ENCODE measurements at regions not wholly inside any gene's neighbourhood (a gene's known extent, or its start where the extent isn't known, plus 50 kb on each side); places are given as distances from the start of the nearest gene placed in this dataset.
"Not testable (repeated sequence)": the region's sequence is repeated elsewhere in the genome, so short reads cannot be mapped to it uniquely, and the experiment has no call there.

DNA sequence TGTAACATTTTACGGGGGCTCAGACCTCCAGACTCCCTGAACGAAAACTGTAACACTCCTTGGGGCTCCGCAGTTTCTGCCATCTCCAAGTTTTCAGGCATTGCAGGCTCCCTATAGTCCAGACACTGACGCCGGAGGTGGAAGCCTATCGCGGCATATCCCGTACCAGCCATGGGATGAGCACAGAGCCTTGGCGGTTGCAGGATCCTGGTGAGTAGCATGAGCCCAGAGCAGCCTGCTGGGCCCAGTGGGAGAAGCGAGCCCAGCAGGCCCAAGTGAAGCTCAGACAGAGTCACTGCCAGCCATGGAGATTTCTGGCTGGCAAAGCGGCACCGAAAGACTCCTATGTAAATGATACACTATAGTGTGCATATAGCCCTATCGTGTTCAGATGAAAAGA is 446.8 kb downstream of the COL11A1 start:
- no peak for DNase-seq (ENCODE audit: low spot score)

DNA sequence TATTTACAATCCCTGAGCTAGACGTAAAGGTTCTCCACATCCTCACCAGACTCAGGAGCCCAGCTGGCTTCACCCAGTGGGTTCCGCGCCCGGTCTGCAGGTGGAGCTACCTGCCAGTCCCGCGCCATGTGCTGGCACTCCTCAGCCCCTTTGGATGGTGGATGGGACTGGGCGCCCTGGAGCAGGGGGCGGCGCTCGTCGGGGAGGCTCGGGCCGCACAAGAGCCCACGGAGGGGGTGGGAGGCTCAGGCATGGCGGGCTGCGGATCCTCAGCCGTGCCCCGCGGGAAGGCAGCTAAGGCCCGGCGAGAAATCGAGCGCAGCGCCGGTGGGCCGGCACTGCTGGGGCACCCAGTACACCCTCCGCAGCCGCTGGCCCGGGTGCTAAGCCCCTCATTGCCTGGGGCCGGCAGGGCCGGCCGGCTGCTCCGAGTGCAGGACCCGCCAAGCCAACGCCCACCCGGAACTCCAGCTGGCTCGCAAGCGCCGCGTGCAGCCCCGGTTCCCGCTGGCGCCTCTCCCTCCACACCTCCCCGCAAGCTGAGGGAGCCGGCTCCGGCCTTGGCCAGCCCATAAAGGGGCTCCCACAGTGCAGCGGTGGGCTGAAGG is 448.3 kb downstream of the COL11A1 start:
- DNase-seq (ENCODE audit: low spot score): not testable (repeated sequence)

DNA sequence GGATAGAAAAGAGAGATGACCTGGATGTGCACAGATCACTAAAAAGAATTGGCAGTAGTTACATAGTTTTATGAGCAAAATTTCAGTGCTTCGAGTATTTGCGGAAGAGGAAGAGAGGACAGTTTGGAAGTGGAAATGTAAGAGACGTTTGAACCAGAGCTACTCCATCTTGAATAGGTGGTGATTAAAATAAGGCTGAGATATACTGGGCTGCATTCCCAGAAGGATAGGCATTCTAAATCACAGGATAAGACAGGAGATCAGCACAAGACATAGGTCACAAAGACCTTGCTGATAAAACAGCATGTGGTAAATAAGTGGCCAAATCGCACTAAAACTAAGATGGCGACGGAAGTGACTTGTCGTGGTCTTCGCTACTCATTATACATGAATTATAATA is 453.3 kb downstream of the COL11A1 start:
- no peak for DNase-seq (ENCODE audit: low spot score)

DNA sequence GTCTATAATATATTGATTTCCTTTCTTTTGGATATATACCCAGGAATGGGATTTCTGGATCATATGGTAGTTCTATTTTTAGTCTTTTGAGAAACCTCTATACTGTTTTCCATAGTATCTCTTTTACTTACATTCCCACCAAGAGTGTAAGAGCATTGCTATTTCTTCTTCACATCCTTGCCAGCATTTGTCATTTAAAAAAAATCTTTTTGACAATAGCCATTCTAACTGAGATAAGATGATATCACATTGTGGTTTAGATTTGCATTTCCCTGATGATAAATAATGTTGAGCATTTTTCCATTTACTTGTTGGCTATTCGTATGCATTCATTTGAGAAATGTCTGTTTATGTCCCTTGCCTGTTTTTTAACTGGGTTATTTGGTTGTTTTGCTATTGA is 467.4 kb downstream of the COL11A1 start:
- no peak for DNase-seq (ENCODE audit: low spot score)

DNA sequence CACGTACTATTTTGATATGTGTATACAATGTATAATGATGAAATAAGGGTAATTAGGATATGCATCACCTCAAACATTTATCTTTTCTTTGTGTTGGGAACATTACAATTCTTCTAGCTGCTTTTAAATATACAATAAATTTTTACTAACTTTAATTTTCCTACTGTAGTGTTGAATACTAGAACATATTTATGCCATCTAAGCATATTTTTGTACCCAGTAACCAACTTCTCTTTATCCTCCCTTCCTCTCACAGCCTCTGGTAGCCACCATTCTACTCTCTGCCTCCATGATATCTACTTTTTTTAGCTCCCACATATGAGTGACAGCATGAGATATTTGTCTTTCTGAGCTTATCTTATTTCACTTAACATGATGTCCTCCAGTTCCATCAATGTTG is 468.0 kb downstream of the COL11A1 start:
- no peak for DNase-seq (ENCODE audit: low spot score)

DNA sequence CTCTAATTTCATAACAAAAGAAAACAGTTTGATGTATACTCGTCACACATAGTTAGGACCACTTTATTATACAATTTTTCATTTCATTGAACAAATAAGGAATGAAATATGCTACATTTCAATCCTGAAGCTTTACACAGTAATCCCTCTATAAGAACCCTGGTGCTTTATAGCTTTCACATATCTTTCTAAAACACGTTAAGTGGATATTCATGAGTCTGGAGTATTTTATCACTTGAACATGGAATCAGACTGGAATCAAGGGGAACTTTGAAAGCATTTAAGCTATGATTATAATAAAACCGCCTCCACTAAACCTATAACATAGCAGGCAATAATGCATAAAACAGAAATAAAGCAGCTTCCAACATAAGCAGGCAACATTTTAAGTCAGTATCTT is 476.6 kb downstream of the COL11A1 start:
- DNase-seq (ENCODE audit: low spot score): no peak

DNA sequence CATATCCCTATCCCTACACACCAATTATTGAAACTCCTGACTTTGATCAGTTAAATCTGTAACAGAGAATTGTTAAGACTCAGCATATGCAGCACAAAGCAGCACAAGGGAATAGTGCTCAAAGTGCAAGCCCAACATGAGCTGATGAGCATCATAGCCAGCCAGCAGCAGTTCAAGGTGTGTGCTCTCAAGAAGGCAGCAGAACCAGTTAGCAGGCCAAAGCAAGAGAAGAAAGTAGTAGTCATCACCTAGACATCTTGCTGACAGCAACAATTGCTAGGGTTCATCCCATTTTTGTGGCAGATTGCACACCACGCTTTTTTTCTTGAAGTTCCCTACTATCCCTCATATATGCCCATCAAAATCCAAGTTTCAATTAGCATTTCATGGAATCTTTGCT is 478.3 kb downstream of the COL11A1 start:
- DNase-seq (ENCODE audit: low spot score): no peak

DNA sequence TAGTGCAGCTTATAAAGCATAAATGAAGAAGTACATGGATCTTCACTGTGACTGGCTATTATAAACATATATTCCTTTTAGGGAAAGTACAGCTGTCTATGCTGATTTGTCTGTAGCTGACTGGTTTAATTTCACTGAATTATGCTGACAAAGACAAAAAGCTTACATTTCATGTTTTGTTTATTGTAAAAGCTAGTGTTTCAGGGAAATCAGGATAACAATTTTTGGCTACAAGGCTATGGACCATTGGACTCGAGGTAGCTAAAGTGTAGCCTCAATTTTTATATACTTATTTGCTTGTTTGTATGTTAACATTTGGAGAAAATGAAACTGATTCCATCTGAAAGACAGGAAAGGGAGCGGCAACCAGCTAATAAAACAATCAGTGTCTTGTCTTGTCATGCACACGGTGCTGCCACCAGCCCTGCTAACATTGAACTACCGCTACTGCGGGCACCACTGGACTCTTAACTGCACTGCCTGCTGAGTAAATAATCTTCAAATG is 480.2 kb downstream of the COL11A1 start:
- no peak for DNase-seq (ENCODE audit: low spot score)

DNA sequence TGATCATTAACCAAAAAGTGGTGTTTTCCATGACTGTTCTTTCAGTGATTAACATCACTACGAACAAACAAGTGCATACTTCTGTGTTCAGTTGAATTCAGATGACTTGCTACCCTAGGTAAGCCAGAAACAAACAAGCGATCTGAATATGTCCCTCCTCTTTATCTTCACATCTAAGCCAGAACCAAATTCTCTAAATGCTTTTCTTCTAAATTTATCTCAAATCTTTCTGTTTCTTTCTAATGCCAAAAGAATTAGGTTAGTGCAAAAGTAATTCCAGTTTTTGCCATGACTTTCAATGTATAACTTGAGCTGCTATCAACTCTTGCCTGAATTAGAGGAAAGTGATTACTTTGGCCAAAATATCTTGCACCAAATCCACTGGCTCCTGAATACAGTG is 481.2 kb downstream of the COL11A1 start:
- DNase-seq (ENCODE audit: low spot score): no peak

DNA sequence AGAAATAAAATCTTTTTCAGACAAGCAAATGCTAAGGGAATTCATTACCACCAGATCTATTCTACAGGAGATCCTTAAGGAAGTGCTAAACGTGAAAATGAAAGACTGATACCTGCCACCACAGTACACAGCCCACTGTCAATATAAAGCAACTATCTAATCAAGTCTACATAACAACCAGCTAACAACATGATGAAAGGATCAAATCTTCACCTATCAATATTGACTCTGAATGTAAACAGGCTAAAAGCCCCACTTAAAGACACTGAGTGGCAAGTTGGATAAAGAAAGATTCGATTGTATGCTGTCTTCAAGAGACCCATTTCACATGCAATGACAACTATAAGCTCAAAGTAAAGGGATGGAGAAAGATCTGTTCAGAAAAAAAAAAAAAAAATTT is 492.4 kb downstream of the COL11A1 start:
- no peak for DNase-seq (ENCODE audit: low spot score)

DNA sequence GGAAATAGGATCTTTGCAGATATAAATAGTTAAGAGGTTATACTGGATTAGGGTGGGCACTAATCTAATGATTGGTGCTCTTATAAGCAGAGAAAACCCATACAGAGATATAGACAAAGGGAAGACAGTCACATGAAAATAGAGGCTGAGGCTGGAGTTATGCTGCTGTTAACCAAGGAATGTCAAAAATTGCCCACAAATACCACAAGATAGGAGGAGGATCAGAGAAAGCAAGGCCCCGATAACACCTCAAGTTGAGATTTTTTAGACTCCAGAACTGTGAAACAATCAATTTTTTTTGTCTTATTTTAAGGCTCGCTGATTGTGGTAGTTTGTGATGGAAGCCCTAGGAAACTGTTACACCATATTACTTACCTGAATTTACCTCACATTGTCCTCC is 513.2 kb downstream of the COL11A1 start:
- no peak for DNase-seq (ENCODE audit: low spot score)

DNA sequence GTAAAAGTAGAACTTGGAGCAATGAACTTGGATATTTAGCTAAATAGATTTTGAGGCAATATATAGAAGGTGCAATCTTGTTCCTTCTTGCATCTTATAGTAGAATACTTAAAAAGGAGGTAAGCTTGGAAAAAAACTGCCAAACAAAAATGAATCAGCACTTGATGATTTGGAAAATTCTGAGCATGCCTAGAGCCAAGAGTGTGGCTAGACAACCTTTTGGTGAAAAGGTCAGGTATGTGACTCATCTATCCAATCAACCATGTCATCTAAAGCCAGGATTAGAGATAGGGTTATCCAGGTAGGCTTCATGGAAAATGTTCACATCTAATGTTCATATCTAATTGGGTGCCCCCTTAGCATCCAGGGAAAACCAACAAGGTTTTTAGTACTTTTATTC is 515.0 kb downstream of the COL11A1 start:
- no peak for DNase-seq (ENCODE audit: low spot score)

DNA sequence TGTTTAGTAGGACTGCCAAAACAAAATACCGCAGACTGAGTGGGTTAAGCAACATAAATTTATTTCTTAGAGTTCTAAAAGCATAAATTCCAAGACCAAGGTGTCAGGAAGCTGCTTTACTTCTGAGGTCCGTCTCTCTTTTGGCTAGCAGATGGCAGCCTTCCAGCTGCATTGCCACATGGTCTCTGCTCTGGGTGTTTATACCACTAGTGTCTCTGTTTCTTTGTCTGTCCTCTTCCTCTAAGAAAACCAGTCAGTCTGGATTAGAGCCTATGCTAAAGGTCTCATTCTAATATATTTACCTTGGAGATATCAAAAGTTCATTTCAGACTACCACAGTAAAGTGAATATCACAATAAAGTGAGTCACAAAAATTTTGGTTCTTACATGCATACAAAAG is 519.8 kb downstream of the COL11A1 start:
- no peak for DNase-seq (ENCODE audit: low spot score)

DNA sequence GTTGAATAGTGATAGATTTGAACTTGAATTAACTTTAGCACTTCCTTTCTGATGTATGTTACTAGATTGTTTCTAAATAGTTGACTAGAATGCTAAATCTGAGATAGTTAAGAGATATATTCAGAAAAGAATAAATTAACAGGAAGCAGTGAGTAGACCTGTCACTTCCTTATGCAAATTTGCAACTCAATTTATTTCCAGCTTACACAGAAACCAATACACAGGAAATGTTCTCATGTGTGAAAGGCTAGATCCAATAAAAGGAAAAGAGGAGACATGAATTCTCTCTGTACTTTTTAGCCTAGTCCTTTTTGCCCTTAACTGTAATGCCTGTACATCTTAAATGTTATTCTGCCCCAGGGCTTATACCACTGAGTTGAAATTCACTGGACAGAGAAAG is 522.3 kb downstream of the COL11A1 start:
- no peak for DNase-seq (ENCODE audit: low spot score)

DNA sequence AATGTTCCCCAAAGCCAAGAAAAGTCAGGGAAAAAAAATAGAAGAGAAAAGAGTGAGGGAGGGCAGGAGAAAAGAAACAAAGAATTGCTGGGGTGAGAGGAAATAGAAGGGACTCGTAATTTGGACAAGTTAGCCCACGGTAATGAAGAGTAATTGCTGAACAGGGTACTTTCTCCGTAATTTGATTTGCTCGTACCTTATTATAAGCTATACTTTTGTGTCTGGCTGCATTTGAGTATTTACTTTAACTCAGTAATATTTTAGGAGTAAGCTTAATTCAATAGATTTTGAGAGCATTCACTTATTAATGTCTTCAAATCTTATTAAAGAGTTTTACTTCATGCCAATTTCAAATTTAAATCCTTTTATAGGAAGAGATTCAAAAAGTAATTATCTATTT is 527.5 kb downstream of the COL11A1 start:
- DNase-seq (ENCODE audit: low spot score): no peak

DNA sequence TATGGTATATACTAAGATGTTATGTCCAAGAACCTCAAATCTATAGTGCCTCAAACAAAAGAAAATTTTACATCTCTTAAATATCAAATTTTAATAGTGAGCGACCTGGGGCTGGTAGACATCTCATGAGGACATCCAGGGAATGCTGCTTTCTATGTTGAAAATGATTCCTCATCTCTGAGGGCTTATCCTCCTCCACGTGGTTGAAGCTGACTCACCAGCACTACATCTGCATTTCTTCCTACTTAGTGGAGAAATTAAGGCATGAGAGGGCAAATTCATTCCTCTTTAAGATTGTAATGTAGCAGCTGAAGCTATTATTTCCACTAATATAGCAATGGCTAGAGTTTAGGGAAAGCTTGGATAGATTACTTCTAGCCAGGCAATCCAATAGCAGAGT is 529.5 kb downstream of the COL11A1 start:
- no peak for DNase-seq (ENCODE audit: low spot score)

DNA sequence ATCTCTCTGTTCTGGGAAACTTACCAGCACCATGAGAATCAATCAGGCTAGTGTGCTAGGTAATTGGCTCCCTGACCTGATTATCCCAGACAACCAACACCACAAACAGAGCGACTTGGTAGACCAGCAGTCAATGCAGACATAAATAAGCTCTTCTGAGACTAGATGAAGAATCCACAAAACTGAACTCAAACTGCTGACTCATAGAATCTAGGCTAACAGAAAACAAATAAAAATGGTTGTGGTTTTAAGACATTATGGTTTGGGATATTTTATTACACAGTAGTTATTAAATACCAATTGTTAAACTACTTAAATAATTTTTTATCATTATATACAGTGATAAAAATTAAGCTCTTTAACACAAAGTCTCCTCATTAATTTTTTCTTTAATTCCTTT is 535.7 kb downstream of the COL11A1 start:
- no peak for DNase-seq (ENCODE audit: low spot score)

DNA sequence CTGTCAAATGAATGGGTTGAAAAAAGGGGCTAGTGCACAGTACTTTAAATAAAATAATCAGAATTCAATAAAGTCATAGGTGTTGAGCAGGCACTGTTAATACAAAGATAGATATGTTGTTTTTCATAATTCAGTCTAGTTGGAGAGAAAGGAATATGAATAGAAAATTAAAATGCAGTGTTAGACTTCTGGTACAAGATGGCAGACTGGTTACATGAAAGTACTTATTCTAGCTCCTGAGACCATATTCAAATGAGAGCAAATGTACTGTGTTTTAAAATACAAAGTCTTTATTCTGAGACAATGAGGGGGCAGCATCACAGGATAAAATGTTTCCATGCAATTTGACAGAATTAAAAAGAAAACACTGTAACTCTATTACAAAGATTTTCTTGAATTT is 542.1 kb downstream of the COL11A1 start:
- DNase-seq (ENCODE audit: low spot score): no peak

DNA sequence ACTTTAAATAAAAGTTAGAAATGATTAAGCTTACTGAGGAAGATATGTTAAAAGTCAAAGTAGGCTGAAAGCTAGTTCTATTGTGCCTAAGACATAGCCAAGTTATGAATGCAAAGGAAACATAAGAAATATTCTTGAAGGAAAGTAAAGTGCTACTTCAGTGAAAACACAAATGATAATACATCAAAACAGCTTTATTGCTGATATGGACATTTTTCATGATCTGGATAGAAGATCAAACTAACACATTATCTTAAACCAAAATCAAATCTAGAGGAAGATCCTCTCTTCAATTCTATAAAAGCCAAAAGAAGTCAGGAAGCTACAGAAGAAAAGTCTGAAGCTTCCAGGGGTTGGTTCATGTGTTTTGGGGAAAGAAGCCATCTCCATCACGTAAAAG is 545.9 kb downstream of the COL11A1 start:
- no peak for DNase-seq (ENCODE audit: low spot score)

DNA sequence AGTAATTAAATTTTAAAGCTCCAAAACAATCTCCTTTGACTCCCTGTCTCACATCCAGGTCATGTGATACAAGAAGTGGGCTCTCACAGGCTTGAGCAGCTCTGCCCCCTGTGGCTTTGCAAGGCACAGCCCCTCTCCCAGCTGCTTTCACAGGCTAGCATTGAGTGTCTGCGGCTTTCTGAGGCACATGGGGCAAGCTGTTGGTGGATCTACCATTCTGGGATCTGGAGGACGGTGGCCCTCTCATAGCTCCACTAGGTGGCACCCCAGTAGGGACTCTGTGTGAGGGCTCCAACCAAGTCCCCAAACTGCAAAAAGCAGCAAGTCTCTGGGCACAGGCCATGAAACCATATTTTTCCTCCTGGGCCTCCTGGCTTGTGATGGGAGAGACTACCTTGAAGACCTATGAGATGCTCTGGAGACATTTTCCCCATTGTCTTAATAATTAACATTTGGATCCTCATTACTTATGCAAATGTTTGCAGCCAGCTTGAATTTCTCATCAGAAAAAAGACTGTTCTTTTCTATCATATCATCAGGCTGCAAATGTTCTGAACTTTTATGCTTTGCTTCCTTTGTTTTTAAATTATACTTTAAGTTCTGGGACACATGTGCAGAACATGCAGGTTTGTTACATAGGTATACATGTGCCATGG is 554.1 kb upstream of the OLFM3 start:
- no peak for DNase-seq (ENCODE audit: low spot score)

DNA sequence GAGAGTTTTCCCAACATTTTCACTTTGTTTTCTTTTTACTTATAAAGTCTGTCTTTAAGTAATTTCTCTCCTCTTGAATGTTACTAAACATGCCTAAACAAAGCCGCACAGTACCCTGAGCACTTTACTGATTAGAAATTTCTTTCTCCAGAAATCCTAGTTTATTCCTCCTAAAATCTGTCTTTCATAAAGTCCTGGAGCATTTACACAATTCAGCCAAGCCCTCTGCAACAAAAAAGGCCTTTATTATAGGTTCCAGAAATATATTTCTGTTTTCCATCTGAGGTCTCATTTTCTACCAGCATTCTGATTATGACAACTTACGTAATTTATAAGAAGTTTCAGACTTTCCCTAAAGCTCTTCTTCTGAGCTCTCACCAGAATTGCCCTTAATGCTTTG is 549.5 kb upstream of the OLFM3 start:
- DNase-seq (ENCODE audit: low spot score): no peak

DNA sequence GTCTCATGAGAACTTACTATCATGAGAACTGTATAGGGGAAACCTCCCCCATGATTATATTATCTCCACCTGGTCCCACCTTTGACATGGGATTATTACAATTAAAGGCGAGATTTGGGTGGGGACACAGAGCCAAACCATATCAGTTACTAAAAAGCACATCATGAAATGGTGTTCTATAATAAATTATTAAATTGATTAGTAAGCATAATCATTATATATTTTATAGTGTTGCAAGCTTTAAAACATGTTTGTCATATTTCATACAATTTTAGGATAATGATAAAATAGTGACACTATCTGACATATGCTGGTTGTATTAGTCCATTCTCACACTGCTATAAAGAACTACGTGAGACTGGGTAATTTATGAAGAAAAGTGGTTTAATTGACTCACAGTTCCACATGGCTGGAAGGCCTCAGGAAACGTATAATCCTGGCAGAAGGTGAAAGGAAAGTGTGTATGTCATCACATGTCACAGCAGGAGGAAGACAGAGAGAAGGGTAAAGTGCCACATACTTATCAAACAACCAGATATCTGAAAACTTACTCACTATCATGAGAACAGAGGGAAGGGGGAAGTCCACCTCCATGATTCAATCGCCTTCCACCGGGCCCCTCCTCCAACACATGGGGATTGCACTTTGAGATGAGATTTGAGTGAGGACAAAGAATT is 539.2 kb upstream of the OLFM3 start:
- no peak for DNase-seq (ENCODE audit: low spot score)

DNA sequence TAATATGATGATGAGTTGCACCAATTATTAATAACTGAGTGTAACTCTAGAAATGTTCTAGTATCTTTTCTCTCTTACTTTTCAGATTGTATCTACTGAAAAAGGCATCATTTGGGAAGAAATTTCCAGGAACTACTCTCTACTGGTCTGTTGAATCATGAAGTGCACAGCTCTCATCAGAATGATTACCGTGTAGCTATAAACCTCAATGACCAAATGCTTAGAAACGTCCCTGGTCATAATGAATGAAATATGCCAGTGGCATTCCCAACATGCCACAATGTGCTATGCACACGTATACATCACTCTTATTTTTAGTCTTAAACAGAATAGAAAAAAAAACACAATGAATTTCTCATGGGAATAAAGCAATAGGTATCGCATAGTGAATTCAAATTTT is 534.3 kb upstream of the OLFM3 start:
- DNase-seq (ENCODE audit: low spot score): no peak

DNA sequence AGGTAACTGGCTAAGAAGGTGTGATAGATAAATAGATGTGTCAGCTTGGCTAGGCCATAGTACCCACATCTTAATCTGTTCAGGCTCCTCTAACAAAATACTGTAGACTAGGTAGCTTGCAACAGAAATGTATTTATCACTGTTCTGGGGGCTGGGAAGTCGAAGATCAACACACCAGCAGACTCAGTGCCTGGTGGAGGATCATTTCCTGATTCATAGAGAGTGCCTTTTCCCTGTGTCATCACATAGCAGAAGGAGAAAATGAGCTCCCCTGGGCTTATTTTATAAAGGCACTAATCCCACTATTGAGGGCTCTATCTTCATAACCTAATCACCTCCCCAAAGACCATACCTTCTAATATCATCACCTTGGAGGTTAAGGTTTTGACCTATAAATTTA is 532.7 kb upstream of the OLFM3 start:
- DNase-seq (ENCODE audit: low spot score): no peak

Data from HuH-7 (cell line).